IMR-90 (cell line): ENCODE measurements at regions not wholly inside any gene's neighbourhood (a gene's known extent, or its start where the extent isn't known, plus 50 kb on each side); places are given as distances from the start of the nearest gene placed in this dataset.
"Not testable (repeated sequence)": the region's sequence is repeated elsewhere in the genome, so short reads cannot be mapped to it uniquely, and the experiment has no call there.

ENCODE experiments used
- ATAC-seq: fragments of 200-7000 bp; cut with Tn5 transposase; 2 replicates; pipeline ENCODE4 v1.9.1; 2020; ENCODE audit warnings: low read depth, mild to moderate bottlenecking, moderate library complexity
- BruUV-seq: library from RNA; stranded (reverse); fragments of 400-500 nt; replicated peaks from 2 replicates; lab custom pipeline; 2021; lab: Mats Ljungman, UMichigan
- CTCF ChIA-PET: fragments of 300-600 bp; formaldehyde crosslinking; extraction: SDS; loops from one replicate; lab custom pipeline; 2021; ENCODE audit warnings: antibody characterized with exemption; lab: Yijun Ruan, JAX
- POLR2A ChIA-PET: fragments of 300-600 bp; sonication (Branson Sonifier 250); formaldehyde crosslinking; loops from one replicate; lab custom pipeline; 2022; ENCODE audit warnings: antibody characterized with exemption; ENCODE audit not compliant: unreplicated experiment; lab: Charles Lee
- DNase-seq: peaks from one replicate; pipeline ENCODE4 v3.0.0; 2013
- H2AFZ ChIP-seq: replicated peaks from 2 replicates; pipeline ENCODE3; 2013; ENCODE audit warnings: low read length, mild to moderate bottlenecking; ENCODE audit not compliant: poor library complexity
- H2AK5ac ChIP-seq: 2 replicates; pipeline ENCODE4 v1.6.1; 2013; ENCODE audit warnings: low read depth, low read length, inconsistent platforms
- H2AK9ac ChIP-seq: replicated peaks from 2 replicates; pipeline ENCODE3; 2013; ENCODE audit warnings: mild to moderate bottlenecking, low read depth, low read length, moderate library complexity; ENCODE audit not compliant: poor library complexity
- H2BK120ac ChIP-seq: 2 replicates; pipeline ENCODE4 v1.6.1; 2013; ENCODE audit warnings: low read depth, low read length, inconsistent platforms
- H2BK15ac ChIP-seq: 3 replicates; pipeline ENCODE4 v1.6.1; 2013; ENCODE audit warnings: low read depth, low read length, inconsistent platforms
- H2BK20ac ChIP-seq: 2 replicates; pipeline ENCODE4 v1.6.1; 2013; ENCODE audit warnings: low read depth, mild to moderate bottlenecking, inconsistent platforms, low read length, moderate library complexity
- H2BK5ac ChIP-seq: 2 replicates; pipeline ENCODE4 v1.6.1; 2013; ENCODE audit warnings: mild to moderate bottlenecking, low read depth, low read length, inconsistent platforms; ENCODE audit not compliant: poor library complexity, severe bottlenecking
- H3K14ac ChIP-seq: replicated peaks from 2 replicates; pipeline ENCODE4 v1.6.1; 2013; ENCODE audit warnings: low read depth, low read length, inconsistent platforms
- H3K18ac ChIP-seq: 2 replicates; pipeline ENCODE4 v1.6.1; 2013; ENCODE audit warnings: low read depth, low read length, control low read depth
- H3K23ac ChIP-seq: 2 replicates; pipeline ENCODE4 v1.6.1; 2013; ENCODE audit warnings: low read depth, low read length, inconsistent platforms
- H3K27ac ChIP-seq: 2 replicates; pipeline ENCODE4 v1.5.1; 2013; ENCODE audit warnings: mild to moderate bottlenecking, control low read depth, low read length; ENCODE audit not compliant: insufficient read depth
- H3K27me3 ChIP-seq: 2 replicates; pipeline ENCODE4 v1.6.1; 2013; ENCODE audit warnings: low read length; ENCODE audit not compliant: control insufficient read depth, insufficient read depth
- H3K36me3 ChIP-seq: 2 replicates; pipeline ENCODE4 v1.6.1; 2013; ENCODE audit warnings: low read length, mixed read lengths; ENCODE audit not compliant: control insufficient read depth, insufficient read depth
- H3K4ac ChIP-seq: 2 replicates; pipeline ENCODE4 v1.6.1; 2013; ENCODE audit warnings: low read depth, low read length, inconsistent platforms
- H3K4me1 ChIP-seq: 2 replicates; pipeline ENCODE4 v1.6.1; 2013; ENCODE audit warnings: low read length, mixed read lengths; ENCODE audit not compliant: control insufficient read depth, insufficient read depth
- H3K4me2 ChIP-seq: 2 replicates; pipeline ENCODE4 v1.6.1; 2013; ENCODE audit warnings: low read depth, mild to moderate bottlenecking, control low read depth, low read length, moderate library complexity
- H3K4me3 ChIP-seq: 2 replicates; pipeline ENCODE4 v1.5.1; 2013; ENCODE audit warnings: low read depth, mild to moderate bottlenecking, control low read depth, low read length, moderate library complexity; ENCODE audit not compliant: insufficient read depth
- H3K56ac ChIP-seq: 2 replicates; pipeline ENCODE4 v1.6.1; 2013; ENCODE audit warnings: low read length, inconsistent platforms; ENCODE audit not compliant: insufficient read depth; ENCODE audit errors: extremely low read depth
- H3K79me1 ChIP-seq, 2 experiments: 2 replicates each; pipeline ENCODE4 v1.6.1; 2013; ENCODE audit warnings: low read length in 2 of 2, inconsistent platforms in 1 of 2, low read depth in 1 of 2
- H3K9ac ChIP-seq: 2 replicates; pipeline ENCODE4 v1.6.1; 2013; ENCODE audit warnings: low read depth, low read length, control low read depth
- H3K9me1 ChIP-seq: 2 replicates; pipeline ENCODE4 v1.6.1; 2013; ENCODE audit warnings: low read length, inconsistent platforms; ENCODE audit not compliant: insufficient read depth
- H3K9me3 ChIP-seq: 2 replicates; pipeline ENCODE4 v1.6.1; 2013; ENCODE audit warnings: low read length; ENCODE audit not compliant: control insufficient read depth, insufficient read depth
- H4K20me1 ChIP-seq: 2 replicates; pipeline ENCODE4 v1.6.1; 2013; ENCODE audit warnings: low read length, inconsistent platforms; ENCODE audit not compliant: insufficient read depth
- H4K5ac ChIP-seq: 2 replicates; pipeline ENCODE4 v1.6.1; 2013; ENCODE audit warnings: mild to moderate bottlenecking, low read depth, low read length, control low read depth
- H4K8ac ChIP-seq, 2 experiments: 2 replicates each; pipeline ENCODE4 v1.6.1; 2013; ENCODE audit warnings: low read depth in 2 of 2, low read length in 2 of 2, control low read depth in 1 of 2, inconsistent platforms in 1 of 2
- H4K91ac ChIP-seq: 2 replicates; pipeline ENCODE4 v1.6.1; 2013; ENCODE audit warnings: low read depth, low read length, inconsistent platforms; ENCODE audit not compliant: insufficient read depth
- WGBS, 2 experiments: methylation state at CpG; one replicate each; pipeline versions ENCODE4 v1.1.5 to v1.1.7; 2013; ENCODE audit warnings: missing lambda C conversion rate in 2 of 2; ENCODE audit not compliant: insufficient read length in 1 of 2; ENCODE audit errors: extremely low coverage in 2 of 2; 5-methylcytosine and 5-hydroxymethylcytosine counted together
- dilution Hi-C: fragments of 300-500 bp; cut with HindIII; formaldehyde crosslinking; loops from one replicate; pipeline ENCODE4 v1.14.3; 2018; ENCODE audit warnings: low sequenced_read_pairs; ENCODE audit not compliant: unreplicated experiment
- in situ Hi-C: fragments of 300-500 bp; cut with MboI; formaldehyde crosslinking; loops from 3 replicates; pipeline ENCODE4 v1.14.3; 2019; ENCODE audit warnings: low sequenced_read_pairs, inconsistent platforms, mixed read lengths
- intact Hi-C: fragments of 100-400 bp; cut with micrococcal nuclease; formaldehyde crosslinking; loops from 2 replicates; pipeline ENCODE4 v1.10.0; 2022

GRCh38 chr11:69916251-69916649 lies 97.0 kb upstream of the FGF3 start:
- H3K9me1 ChIP-seq, H3K79me1 ChIP-seq, H3K9me3 ChIP-seq, in situ Hi-C loops, H3K4me2 ChIP-seq, POLR2A ChIA-PET, H3K4me1 ChIP-seq, H3K9ac ChIP-seq, CTCF ChIA-PET, H3K36me3 ChIP-seq, BruUV-seq, H3K4me3 ChIP-seq, H4K20me1 ChIP-seq, ATAC-seq, DNase-seq, H3K56ac ChIP-seq, H3K27me3 ChIP-seq: not testable (repeated sequence)
- Histone ChIP-seq H4K5ac (peak overlapping the region; percentile 81), H2BK5ac (peak overlapping the region; percentile 77), H3K27ac (peak overlapping the region; percentile 82), H3K23ac (peak overlapping the region; percentile 92; the same call in 1 of the 2 replicates), H4K8ac (peak overlapping the region; percentile 89 to 97; a peak in 3 of 4 replicates), H2BK20ac (peak overlapping the region; percentile 93), H2AFZ (peak overlapping the region; percentile 96), H3K4ac (peak overlapping the region; percentile 96), H4K91ac (peak overlapping the region; percentile 80), H2AK5ac (peak overlapping the region; percentile 89), H3K18ac (peak overlapping the region; percentile 77; the same call in 1 of the 2 replicates), H3K14ac (peak overlapping the region; percentile 82), H2BK15ac (peak overlapping the region; percentile 93; the same call in 2 of the 3 replicates), H2AK9ac (peak overlapping the region; percentile 99), H2BK120ac (peak overlapping the region; percentile 99)
- dilution Hi-C loops (loop anchor here (25.0 kb wide), 1 partner anchor 246 kb away; no protein-coding TSS in a partner anchor), intact Hi-C loops (loop anchor here (5.0 kb wide), 1 partner anchor 161 kb away; the partner anchor contains the start of gene ANO1)
- WGBS, 2 experiments = 50% methylated on average over 7 of the region's 8 CpGs; no CpG with 5 or more reads in 1 of the 2 experiments
